Thyroid gland (tissue), 4 donors: ENCODE measurements at regions not wholly inside any gene's neighbourhood (a gene's known extent, or its start where the extent isn't known, plus 50 kb on each side); places are given as distances from the start of the nearest gene placed in this dataset.

Experiments used
- CTCF ChIP-seq, 6 experiments: fragments of 200-600 bp in 3 of 6; fragments of 450-650 bp in 3 of 6; sonication (generic) in 3 of 6; IDR thresholded peaks; one replicate each; pipeline ENCODE4 v1.5.1; 2016 to 2019; ENCODE audit warnings: antibody characterized with exemption in 6 of 6, mild to moderate bottlenecking in 2 of 6, inconsistent platforms in 1 of 6, moderate library complexity in 1 of 6
- POLR2A ChIP-seq, 2 donors: fragments of 450-650 bp; IDR thresholded peaks; one replicate each; pipeline ENCODE4 v1.6.1; 2017; ENCODE audit warnings: antibody characterized with exemption in 2 of 2, mild to moderate bottlenecking in 2 of 2, moderate library complexity in 1 of 2

DNA sequence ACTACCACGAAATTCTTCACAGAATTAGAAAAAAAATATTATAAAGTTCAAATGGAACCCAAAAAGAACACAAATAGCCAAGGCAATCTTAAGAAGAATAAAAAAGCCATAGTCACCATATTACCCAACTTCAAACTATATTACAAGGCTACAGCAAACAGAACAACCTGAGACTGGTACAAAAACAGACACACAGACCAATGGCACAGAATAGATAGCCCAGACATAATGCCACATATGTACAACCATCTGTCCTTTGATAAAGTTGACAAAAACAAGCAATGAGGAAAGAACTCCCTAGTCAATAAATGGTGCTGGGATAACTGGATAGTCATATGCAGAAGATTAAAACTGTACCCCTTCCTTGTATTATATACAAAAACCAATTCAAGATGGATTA, 808.5 kb upstream of the ZWINT start:
- no peak for TF ChIP-seq CTCF (IDR thresholded peaks at IDR 0.05)
- TF ChIP-seq POLR2A (IDR thresholded peaks at IDR 0.05) = no peak
